AG10803 (cell line): ENCODE measurements at regions not wholly inside any gene's neighbourhood (a gene's known extent, or its start where the extent isn't known, plus 50 kb on each side); places are given as distances from the start of the nearest gene placed in this dataset.
A peak's percentile ranks its signal among the peaks of the same experiment; 100 is the strongest.

Experiments
- DNase-seq: peaks from one replicate; pipeline ENCODE4 v3.0.0; 2010; ENCODE audit warnings: low read depth
- H3K4me3 ChIP-seq: 2 replicates; pipeline ENCODE4 v1.5.1; 2011; ENCODE audit warnings: mild to moderate bottlenecking, low read length, control low read depth
- CTCF ChIP-seq: conservative IDR thresholded peaks from 2 replicates; pipeline ENCODE4 v1.5.1; 2011; ENCODE audit warnings: mild to moderate bottlenecking, low read length, control low read depth, inconsistent platforms

DNA sequence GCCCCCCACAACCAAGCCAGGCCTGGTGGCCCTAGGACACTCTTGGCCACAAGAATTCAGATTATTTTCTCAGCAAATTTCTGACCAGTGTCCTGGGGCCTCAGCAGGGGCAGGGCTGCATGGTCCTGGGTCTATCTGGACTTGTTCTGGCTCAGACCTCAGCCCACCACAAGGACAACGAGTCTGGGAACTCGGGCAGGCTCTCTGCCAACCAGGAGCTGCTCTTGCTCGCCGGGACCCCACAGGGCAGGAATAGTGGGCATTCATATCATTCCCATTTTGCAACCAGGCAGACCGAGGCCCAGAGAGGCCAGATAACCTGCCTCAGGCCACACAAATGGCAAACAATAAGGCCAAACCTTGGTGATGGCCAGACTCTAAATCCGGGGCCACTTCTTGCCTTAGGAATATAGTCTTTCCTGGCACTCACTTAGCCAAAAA lies 75.4 kb upstream of the WNT7B start:
- TF ChIP-seq CTCF, result no peak
- DNase-seq, result peak; percentile 43
- peak overlapping the region; percentile 79 for H3K4me3 ChIP-seq

- TF ChIP-seq CTCF, result no peak
- H3K4me3 ChIP-seq, result peak overlapping the region; percentile 79
- DNase-seq, result peak; percentile 58
Measured at GRCh38 chr22:46052801-46053562, 76.0 kb upstream of the WNT7B start.

- DNase-seq, result peak; percentile 64
- peak overlapping the region; percentile 79 for H3K4me3 ChIP-seq
- no peak for TF ChIP-seq CTCF
Measured at GRCh38 chr22:46053563-46054090, 76.7 kb upstream of the WNT7B start.

GRCh38 chr22:46054091-46055073 lies 77.4 kb upstream of the WNT7B start:
- peak overlapping the region; percentile 79 for H3K4me3 ChIP-seq
- DNase-seq, result peak; percentile 88
- no peak for TF ChIP-seq CTCF

DNA sequence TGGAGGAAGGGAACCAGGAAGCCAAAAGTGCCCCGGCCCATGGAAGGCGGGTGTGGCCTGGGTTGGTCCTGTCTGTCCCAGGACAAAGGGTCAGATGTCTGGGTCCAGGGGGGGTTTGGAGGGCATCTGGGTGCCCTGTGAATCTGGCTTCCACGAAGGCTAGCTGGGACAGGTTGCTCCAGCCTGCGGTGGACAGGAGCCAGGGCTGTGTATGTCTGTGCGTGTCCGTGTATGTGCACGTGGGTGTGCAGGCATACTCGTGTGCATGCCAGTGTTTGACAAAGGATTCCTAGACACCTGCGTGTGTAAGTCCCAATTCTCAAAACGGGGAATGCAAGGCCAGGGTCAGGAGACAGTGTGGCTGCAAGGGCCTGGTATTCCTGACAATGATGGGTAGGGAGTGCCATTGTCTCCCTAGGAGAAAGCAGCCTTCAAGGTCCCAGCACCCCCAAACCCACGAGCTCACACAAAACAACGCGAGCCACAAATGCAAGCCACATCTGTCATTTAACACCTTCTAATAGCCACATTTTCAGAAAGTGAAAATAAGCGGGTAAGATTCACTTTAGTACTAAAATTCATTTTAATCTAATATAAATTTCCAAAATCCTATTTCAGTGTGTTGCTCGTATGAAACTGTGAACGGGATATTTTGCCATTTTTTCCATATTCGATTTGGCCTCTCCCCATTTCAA lies 78.4 kb upstream of the WNT7B start:
- peak; percentile 61 for DNase-seq
- no peak for TF ChIP-seq CTCF
- peak overlapping the region; percentile 79 for H3K4me3 ChIP-seq

DNA sequence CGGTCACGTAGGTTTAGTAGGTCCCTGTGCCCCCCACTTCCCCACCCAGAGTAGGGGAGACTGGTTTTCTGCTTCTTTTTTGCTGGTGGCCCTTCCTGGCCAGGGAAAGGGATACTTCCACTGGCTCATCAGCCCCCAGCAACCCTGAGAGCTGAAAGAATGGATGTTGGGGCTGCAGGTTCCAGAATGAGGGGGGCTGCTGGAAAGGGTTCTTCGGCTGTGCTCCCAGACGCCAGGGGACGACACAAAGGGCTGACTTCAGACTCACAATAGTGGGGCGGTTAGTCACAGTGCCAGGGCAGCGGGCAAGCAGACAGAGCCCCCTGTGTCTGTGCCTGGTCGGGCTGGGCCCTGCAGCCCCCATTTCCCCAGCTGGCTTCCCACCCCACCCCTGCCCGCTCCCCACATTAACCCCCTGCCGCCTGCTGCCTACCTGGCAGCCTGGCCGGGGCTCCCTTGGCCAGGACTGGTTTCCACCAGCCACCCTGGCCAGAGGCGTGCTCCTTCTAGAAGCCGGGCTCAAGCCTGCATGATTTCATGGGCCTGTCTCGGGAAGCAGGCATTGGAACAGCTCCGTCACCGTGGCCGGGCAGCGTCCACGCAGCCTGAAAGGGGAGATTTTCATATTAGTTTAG lies 79.1 kb upstream of the WNT7B start:
- H3K4me3 ChIP-seq, result peak overlapping the region; percentile 79
- DNase-seq, result peak; percentile 56

More for the DNA sequence above, 79.1 kb upstream of the WNT7B start:
- TF ChIP-seq CTCF, result peak; percentile 18
